ENCODE measurements at regions not wholly inside any gene's neighbourhood (a gene's known extent, or its start where the extent isn't known, plus 50 kb on each side); places are given as distances from the start of the nearest gene placed in this dataset.

DNA sequence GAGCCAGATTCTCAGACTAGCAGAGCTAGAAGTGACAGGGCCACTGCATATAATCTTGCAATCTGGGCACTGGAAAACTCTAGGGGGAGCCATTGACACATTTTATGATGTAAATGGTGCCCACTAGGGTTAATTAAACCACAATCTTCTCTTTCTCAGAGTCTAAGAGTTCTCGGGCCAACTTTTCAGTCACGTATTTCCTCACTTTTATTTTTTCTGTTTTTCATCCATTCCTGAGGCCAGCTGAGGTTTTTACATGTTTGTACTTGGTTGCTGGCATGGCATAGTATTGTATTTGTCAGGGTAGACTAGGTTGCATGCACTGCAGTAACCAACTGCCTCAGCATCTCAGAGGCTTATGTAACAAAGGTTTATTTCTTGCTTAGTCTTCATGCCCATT, 138.2 kb downstream of the ZNF326 start:
- peak; percentile 26 to 72 (median 68) for DNase-seq

- DNase-seq: peak in 1 of 3 experiments; percentile 30
Observed at GRCh38 chr1:90132306-90132705, 137.4 kb downstream of the ZNF326 start.

DNA sequence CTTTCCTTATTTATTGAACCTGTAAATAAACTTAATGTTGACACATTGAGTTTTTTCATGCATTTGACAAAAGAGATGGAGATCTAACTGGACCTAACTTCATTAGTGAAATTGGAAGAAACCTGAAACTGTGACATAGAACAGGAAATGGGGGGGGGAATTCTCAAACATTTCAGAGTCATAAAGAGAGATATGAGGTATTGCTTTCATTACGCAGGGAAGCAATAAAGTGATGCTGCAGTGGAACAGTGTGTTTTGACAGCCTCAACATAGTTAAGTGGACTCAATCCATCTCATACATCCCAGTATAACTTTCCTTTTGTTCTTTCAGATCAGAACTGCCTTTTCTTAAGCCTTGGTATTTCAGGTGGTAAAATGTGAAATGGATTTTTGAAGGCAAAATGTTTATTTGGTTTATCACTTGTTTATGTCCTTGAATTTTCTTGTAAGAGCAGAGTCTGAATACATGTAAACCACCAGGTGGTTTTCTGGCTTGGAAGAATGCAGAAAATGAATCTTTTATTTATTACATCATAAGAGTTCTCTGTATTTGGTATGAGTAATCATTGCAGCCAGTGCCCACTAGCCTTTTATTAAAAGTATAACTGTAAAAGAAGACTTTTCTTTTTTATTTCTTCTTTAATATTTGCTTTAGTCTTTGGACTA, 132.5 kb downstream of the ZNF326 start:
- no peak for DNase-seq

DNA sequence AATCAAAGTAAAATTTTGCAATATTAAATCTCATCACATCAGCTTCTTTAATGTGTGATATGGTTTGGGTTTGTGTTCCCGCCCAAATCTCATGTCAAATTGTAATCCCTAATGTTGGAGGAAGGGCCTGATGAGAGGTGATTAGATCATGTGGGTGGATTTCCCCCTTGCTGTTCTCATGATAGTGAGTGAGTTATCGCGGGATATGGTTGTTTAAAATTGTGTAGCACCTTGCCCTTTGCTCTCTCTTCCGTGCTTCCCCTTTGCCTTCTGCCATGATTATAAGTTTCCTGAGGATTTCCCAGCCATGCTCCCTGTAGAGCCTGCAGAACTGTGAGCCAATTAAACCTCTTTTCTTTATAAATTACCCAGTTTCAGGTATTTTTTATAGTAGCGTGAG, 131.9 kb downstream of the ZNF326 start:
- DNase-seq: no peak

DNA sequence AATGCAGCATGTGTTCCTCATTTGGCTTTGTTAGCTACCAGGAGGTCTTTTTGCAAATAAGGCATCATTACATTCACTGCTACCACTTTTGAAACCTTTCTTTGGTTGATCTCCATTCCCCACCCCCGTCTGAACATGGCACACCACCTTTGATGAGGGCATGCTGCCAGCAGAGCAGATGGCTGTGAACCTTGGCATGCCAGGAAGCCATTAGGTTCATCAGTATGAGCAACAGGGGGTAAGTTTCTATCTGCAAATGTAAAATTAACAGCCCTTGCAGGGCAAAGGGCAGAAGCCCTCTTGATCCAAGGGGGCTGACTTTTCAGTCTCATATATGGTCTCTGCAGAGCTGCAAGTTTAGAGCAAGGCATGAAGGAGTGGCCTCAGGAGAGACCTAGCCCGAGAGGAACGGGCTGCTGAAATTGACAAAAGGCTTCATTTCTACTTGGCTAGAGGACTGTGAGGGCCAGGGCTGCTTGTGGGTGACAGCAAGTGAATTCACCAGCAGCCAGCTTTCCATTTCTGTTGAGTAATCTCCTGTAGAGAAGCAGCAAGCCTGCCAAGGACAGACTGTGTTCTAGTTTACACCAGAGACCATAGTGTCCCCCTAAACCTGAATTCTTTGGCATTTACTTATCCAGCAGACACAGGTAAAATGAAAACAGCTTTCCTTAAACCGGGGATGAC, 127.9 kb downstream of the ZNF326 start:
- DNase-seq: peak in 1 of 3 experiments; percentile 22

GRCh38 chr1:90114521-90115141, 119.7 kb downstream of the ZNF326 start:
- peak; percentile 26 to 83 (median 71) for DNase-seq

DNA sequence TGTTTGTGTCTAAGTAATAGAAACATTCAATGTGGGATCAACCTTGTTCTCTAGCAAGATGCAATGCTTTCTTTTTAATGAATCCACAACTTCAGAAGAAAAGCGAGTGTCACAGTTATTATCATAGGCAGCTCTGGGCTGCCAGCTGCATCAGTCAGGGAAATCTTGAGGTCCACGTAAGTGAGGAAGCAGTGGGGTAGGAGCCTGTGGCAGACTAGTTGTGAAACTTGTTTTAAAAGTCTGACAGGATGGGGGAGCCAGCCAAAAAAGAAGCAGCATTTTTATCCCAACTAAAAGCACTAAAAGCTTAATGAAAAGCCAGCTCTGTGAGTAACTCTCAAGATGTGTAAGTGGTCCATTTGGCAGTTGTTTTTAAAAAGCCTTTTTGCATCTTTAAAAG, 113.1 kb downstream of the ZNF326 start:
- no peak for DNase-seq

DNA sequence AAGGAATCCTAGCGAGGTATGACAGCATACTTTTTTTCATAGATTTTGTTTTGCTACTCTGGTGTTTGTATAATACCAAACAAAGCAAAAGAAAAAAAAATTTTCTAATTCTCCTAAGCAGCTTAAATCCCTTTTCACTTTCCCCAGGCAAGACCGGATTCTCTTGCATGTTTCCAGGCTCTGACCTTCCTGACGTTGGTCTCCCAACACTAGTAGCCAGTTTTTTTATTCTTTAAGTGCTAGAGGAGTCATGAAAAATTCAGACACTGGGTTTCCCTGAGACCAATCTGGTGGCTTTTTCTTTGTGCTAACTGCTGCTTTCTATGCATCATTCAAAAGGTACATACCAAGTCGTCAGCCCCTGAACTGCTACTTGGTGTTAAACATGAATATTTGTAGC, 111.4 kb downstream of the ZNF326 start:
- DNase-seq: no peak

- DNase-seq: no peak
Observed at GRCh38 chr1:90104941-90105538, 110.1 kb downstream of the ZNF326 start.

GRCh38 chr1:90100566-90100965, 105.7 kb downstream of the ZNF326 start:
- DNase-seq: no peak

- no peak for DNase-seq
Observed at GRCh38 chr1:90092441-90092840, 97.5 kb downstream of the ZNF326 start.

All from NCI-H1417 (cell line).